ENCODE measurements at regions not wholly inside any gene's neighbourhood (a gene's known extent, or its start where the extent isn't known, plus 50 kb on each side); places are given as distances from the start of the nearest gene placed in this dataset.

GRCh38 chr1:217153361-217153760 is 430.1 kb upstream of the ESRRG start:
- ChIA-PET CTCF (no interaction called here), POLR2A (no interaction called here)
- no peak overlapping the region for H3K4me3 ChIP-seq (ENCODE audit: low read depth, low read length)
- no peak for DNase-seq (ENCODE audit: low read depth, low spot score)
- TF ChIP-seq, protein P1, sequence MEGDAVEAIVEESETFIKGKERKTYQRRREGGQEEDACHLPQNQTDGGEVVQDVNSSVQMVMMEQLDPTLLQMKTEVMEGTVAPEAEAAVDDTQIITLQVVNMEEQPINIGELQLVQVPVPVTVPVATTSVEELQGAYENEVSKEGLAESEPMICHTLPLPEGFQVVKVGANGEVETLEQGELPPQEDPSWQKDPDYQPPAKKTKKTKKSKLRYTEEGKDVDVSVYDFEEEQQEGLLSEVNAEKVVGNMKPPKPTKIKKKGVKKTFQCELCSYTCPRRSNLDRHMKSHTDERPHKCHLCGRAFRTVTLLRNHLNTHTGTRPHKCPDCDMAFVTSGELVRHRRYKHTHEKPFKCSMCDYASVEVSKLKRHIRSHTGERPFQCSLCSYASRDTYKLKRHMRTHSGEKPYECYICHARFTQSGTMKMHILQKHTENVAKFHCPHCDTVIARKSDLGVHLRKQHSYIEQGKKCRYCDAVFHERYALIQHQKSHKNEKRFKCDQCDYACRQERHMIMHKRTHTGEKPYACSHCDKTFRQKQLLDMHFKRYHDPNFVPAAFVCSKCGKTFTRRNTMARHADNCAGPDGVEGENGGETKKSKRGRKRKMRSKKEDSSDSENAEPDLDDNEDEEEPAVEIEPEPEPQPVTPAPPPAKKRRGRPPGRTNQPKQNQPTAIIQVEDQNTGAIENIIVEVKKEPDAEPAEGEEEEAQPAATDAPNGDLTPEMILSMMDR (IDR thresholded peaks at IDR 0.05; ENCODE audit: insufficient read depth, low read length, missing control alignments) = no peak

GRCh38 chr1:217150366-217150765 is 427.1 kb upstream of the ESRRG start:
- no peak overlapping the region for H3K4me3 ChIP-seq (ENCODE audit: low read depth, low read length)
- TF ChIP-seq, protein P1 (IDR thresholded peaks at IDR 0.05; ENCODE audit: insufficient read depth, low read length, missing control alignments) = no peak
- ChIA-PET CTCF (no interaction called here), POLR2A (no interaction called here)
- DNase-seq (ENCODE audit: low read depth, low spot score) = no peak

- CTCF ChIA-PET = no interaction called here
- H3K4me3 ChIP-seq (ENCODE audit: low read depth, low read length) = no peak overlapping the region
- TF ChIP-seq, protein P1 (IDR thresholded peaks at IDR 0.05; ENCODE audit: insufficient read depth, low read length, missing control alignments) = no peak
- POLR2A ChIA-PET = no interaction called here
- no peak for DNase-seq (ENCODE audit: low read depth, low spot score)
These were observed 426.6 kb upstream of the ESRRG start for GRCh38 chr1:217149791-217150190.

DNA sequence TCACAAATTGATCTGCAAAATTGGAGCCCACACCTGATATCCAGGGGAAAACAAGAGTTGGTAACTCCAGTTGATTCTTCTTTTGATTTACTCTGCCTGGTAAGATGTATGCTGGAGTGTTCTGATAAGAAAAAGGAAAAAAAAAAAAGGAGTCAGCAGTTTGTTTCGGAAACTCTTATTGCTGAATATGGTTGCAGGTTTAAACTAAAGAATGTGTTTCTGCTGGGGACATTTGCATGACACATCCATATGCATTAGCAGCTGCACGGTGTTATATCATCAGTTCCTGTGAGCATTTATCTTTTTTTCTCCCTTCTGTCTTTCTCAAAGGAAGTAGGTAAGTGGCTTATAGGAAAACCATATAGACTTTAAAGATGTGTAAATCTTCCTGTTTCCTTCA is 418.5 kb upstream of the ESRRG start:
- no peak for DNase-seq (ENCODE audit: low read depth, low spot score)
- TF ChIP-seq, protein P1 (IDR thresholded peaks at IDR 0.05; ENCODE audit: insufficient read depth, low read length, missing control alignments) = no peak
- POLR2A ChIA-PET = no interaction called here
- CTCF ChIA-PET = no interaction called here
- no peak overlapping the region for H3K4me3 ChIP-seq (ENCODE audit: low read depth, low read length)

DNA sequence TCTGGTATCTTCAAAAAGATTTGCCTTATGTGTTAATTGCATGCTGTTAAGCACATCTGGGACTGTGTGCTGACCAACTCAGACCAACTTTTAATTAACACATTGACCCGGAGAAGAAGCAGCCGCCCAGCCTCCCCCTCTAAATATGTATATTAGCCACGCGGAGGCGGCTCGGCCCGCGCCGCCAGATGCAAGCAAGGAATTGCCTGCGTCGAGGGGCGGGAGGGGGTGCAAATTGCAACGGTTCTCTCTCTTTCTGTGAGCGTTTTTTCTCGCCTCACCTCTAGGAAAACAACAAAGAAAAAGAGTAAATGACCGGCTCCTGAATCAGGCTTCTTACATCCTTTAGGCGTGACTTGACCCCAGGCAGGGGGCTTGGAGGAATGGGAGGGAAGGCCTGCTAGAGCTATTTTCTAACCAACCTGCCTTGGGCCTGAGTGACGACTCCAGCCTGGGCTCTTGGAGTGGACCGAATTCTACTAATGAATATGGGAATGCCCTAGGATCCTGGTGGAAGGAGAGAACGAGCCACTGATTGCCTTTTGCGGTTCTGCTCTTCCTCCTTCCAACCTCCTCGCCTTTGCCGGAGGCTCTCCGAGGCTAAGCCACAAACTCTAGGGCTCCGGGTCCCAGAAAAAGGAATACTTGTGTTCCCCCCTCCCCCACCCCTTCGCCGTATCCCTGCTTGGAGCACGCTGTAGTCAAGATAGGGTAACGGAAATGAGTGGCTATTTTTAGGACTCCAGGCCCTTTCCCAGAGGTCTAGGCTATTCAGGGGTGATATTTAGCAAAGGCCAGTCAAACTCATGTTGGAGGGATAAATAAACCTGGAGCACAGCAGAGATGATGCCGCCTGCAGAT is 417.0 kb upstream of the ESRRG start:
- ChIA-PET CTCF (no interaction called here), POLR2A (no interaction called here)
- no peak for DNase-seq (ENCODE audit: low read depth, low spot score)
- TF ChIP-seq, protein P1 (IDR thresholded peaks at IDR 0.05; ENCODE audit: insufficient read depth, low read length, missing control alignments) = no peak
- no peak overlapping the region for H3K4me3 ChIP-seq (ENCODE audit: low read depth, low read length)

DNA sequence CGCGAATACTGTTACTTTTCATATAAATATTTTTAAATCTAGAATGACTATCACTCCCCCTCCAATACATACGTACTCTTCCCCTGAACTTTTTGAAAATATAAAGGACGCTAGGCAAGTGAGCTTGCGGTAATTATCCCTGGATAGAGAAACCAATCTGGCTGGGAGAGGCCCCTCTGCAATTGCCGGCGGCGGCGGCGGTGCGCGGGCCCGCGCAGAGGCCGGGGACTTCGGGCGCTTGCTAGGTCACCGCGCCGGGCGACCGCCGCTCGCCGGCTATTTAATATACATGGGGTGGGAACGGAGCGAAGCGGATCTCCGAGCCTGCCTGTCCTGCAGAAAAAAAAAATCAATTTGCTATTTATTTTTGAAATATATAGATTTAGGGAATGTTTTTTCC is 416.3 kb upstream of the ESRRG start:
- ChIA-PET CTCF (no interaction called here), POLR2A (no interaction called here)
- no peak overlapping the region for H3K4me3 ChIP-seq (ENCODE audit: low read depth, low read length)
- DNase-seq (ENCODE audit: low read depth, low spot score) = no peak
- TF ChIP-seq, protein P1 (IDR thresholded peaks at IDR 0.05; ENCODE audit: insufficient read depth, low read length, missing control alignments) = no peak
